AG09319 (cell line): ENCODE measurements at regions not wholly inside any gene's neighbourhood (a gene's known extent, or its start where the extent isn't known, plus 50 kb on each side); places are given as distances from the start of the nearest gene placed in this dataset.

ENCODE experiments used
- DNase-seq: peaks from one replicate; pipeline ENCODE4 v3.0.0-alpha.2; 2010; ENCODE audit warnings: low read depth; ENCODE audit errors: extremely low read depth
- CTCF ChIP-seq: IDR thresholded peaks from 2 replicates; pipeline ENCODE4 v1.5.1; 2011; ENCODE audit warnings: low read depth, mild to moderate bottlenecking, inconsistent platforms, low read length, moderate library complexity

GRCh38 chr18:24930971-24931370 is 421.0 kb downstream of the ZNF521 start:
- DNase-seq: no peak
- TF ChIP-seq CTCF: no peak

GRCh38 chr18:24933345-24933744 is 418.6 kb downstream of the ZNF521 start:
- DNase-seq: no peak
- TF ChIP-seq CTCF: no peak

DNA sequence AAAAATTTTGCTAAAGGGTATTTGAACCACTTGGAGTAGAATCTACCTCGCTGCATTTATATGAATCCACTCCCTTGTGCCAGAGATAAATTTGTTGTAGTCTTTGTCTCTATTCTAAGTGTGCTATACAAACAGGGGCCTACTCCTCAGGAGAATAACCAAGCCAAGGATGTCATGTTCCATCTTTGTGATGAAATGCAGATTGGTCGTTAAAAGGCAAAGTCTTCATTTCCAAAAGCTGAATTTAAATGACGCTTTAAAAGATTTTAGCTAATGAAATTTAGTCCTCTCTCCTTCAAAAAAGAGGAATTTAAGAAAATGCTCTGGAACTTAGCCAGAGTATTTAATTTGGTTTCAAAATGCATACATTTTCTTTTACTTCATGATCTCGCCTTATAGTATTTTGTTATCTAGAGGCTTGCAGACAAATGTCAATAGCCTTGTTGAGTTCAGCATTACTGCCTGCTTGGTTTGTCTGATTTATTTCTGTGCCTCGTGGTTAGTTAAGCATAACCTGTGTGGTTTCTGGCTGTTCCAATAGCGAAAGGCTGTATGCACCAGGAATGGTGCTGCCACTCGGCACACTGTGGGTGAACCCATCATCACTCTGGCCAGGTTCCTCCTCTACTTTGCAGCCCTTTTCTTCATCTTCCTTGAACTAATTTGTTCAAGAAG is 417.6 kb downstream of the ZNF521 start:
- no peak for DNase-seq
- TF ChIP-seq CTCF: no peak

DNA sequence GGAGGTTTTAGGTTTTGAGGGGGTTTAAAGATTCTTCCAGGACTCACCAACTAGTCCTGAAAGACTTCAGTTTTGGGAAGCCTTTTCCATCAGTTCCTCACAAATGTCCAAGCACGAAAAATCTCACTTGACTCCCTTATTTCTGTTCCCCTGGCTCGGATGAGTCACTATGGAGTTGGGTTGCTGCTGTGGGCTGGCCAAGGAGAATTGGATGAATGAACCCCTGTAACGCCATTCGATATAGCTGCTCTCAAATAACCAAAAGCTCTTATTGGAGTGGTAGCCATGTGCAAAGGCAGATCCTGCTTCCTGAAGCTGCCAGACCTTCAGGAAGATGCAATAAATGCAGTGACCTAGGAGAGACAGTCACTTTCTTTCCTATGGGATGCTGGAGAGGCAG is 417.0 kb downstream of the ZNF521 start:
- no peak for DNase-seq
- TF ChIP-seq CTCF: no peak

- no peak for DNase-seq
- no peak for TF ChIP-seq CTCF
These were observed 416.1 kb downstream of the ZNF521 start for GRCh38 chr18:24935896-24936295.

DNA sequence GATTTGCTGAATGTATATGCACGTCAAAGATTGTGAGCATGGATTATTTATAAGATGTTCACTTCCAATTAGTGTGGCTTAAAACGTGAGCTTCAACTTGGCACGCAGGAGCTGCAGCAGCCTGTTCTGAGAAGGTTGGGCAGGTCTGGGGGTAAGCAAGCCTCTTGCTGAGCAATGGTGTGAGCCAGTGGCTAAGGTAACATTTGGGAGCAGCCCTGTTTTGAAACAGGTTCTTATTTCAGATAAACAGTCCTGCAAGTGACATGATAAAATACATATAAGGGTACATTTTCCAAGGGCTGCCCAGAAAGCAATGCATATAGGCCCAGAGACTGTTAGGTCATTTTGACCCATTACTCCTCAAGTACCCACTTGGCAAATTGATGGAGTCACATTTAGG is 415.3 kb downstream of the ZNF521 start:
- no peak for DNase-seq
- no peak for TF ChIP-seq CTCF

DNA sequence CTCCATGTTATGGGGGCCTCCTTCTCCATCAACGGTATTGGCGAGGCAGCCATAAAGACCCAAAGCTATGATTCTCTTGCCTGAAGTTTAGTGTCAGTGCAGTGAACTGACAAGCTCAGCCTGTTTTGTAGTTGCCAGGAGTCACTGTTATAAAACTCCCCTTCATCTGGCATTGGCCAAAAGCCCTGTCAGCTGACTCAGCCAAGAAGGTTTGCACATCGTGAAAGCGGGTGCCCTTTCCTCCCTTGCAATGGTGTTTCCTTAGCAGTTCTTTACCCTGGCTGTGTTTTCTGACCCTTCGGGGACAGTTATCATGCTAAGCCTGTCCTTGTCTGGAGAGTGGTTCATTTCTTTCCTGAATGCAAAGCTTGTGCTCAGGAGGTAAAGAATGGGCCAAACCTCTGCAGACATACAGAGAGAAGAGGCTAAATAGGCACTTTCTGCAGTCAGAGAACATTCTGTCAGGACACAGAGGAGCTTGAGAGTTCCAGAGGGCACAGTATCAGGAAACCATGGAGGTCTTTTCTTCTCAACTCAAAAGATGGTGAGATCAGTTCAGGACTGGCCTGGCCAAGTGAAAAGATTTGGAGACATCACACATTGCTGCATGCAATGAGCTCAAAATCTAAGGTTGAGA is 414.2 kb downstream of the ZNF521 start:
- DNase-seq: no peak
- no peak for TF ChIP-seq CTCF
